Activated CD4-positive, alpha-beta T cell treated with anti-CD3 and anti-CD28 coated beads, Interleukin-2, amount 50 U/mL, for 48 hours (primary cell): ENCODE measurements at regions not wholly inside any gene's neighbourhood (a gene's known extent, or its start where the extent isn't known, plus 50 kb on each side); places are given as distances from the start of the nearest gene placed in this dataset.
"Not testable (repeated sequence)": the region's sequence is repeated elsewhere in the genome, so short reads cannot be mapped to it uniquely, and the experiment has no call there.

Experiments
- DNase-seq, 2 experiments: peaks; one replicate each; pipeline ENCODE4 v3.0.0-alpha.2; 2020

GRCh38 chr4:20122198-20122988 lies 129.3 kb upstream of the SLIT2 start:
- no peak for DNase-seq

GRCh38 chr4:20119141-20119540 lies 132.6 kb upstream of the SLIT2 start:
- no peak for DNase-seq

- no peak for DNase-seq
Measured at GRCh38 chr4:20109391-20109790, 142.3 kb upstream of the SLIT2 start.

- no peak for DNase-seq
Measured at GRCh38 chr4:20106921-20107320, 144.8 kb upstream of the SLIT2 start.

- DNase-seq: no peak
Measured at GRCh38 chr4:20101831-20102230, 149.9 kb upstream of the SLIT2 start.

- no peak for DNase-seq
Measured at GRCh38 chr4:20096911-20097310, 154.8 kb upstream of the SLIT2 start.

GRCh38 chr4:20095805-20096541 lies 155.7 kb upstream of the SLIT2 start:
- DNase-seq: no peak

- no peak for DNase-seq
Measured at GRCh38 chr4:20091781-20092180, 159.9 kb upstream of the SLIT2 start.

GRCh38 chr4:20087522-20087911 lies 164.2 kb upstream of the SLIT2 start:
- DNase-seq: no peak

- no peak for DNase-seq
Measured at GRCh38 chr4:20086799-20087521, 164.7 kb upstream of the SLIT2 start.

- no peak for DNase-seq
Measured at GRCh38 chr4:20086067-20086798, 165.5 kb upstream of the SLIT2 start.

GRCh38 chr4:20085653-20086052 lies 166.1 kb upstream of the SLIT2 start:
- DNase-seq: no peak

- no peak for DNase-seq
Measured at GRCh38 chr4:20085156-20085555, 166.5 kb upstream of the SLIT2 start.

- no peak for DNase-seq
Measured at GRCh38 chr4:20084488-20084887, 167.2 kb upstream of the SLIT2 start.

- DNase-seq: no peak
Measured at GRCh38 chr4:20078644-20079043, 173.1 kb upstream of the SLIT2 start.

- DNase-seq: no peak
Measured at GRCh38 chr4:20075248-20075871, 176.3 kb upstream of the SLIT2 start.

GRCh38 chr4:20074450-20074849 lies 177.3 kb upstream of the SLIT2 start:
- no peak for DNase-seq

GRCh38 chr4:20065952-20066351 lies 185.8 kb upstream of the SLIT2 start:
- DNase-seq: no peak

GRCh38 chr4:20062857-20063256 lies 188.8 kb upstream of the SLIT2 start:
- DNase-seq: not testable (repeated sequence)

GRCh38 chr4:20062054-20062453 lies 189.7 kb upstream of the SLIT2 start:
- DNase-seq: no peak

GRCh38 chr4:20050768-20051167 lies 200.9 kb upstream of the SLIT2 start:
- no peak for DNase-seq

GRCh38 chr4:20049889-20050288 lies 201.8 kb upstream of the SLIT2 start:
- no peak for DNase-seq
